Upper lobe of right lung (tissue), 1 donor: ENCODE measurements at regions not wholly inside any gene's neighbourhood (a gene's known extent, or its start where the extent isn't known, plus 50 kb on each side); places are given as distances from the start of the nearest gene placed in this dataset.

Source experiments
- ATAC-seq: fragments of 200-7000 bp; cut with Tn5 transposase; one replicate; pipeline ENCODE4 v1.9.1; 2020; ENCODE audit warnings: mild to moderate bottlenecking, moderate library complexity
- DNase-seq: peaks from one replicate; pipeline ENCODE4 v3.0.0-alpha.2; 2020
- H3K27ac ChIP-seq: fragments of 200-600 bp; one replicate; pipeline ENCODE4 v1.8.0; 2022
- H3K27me3 ChIP-seq: fragments of 200-600 bp; one replicate; pipeline ENCODE4 v1.8.0; 2022; ENCODE audit warnings: mild to moderate bottlenecking
- H3K36me3 ChIP-seq: fragments of 200-600 bp; one replicate; pipeline ENCODE4 v1.8.0; 2022
- H3K4me1 ChIP-seq: fragments of 200-600 bp; one replicate; pipeline ENCODE4 v1.8.0; 2022
- H3K4me3 ChIP-seq: fragments of 200-600 bp; one replicate; pipeline ENCODE4 v1.8.0; 2022; ENCODE audit warnings: mild to moderate bottlenecking
- H3K9me3 ChIP-seq: fragments of 200-600 bp; one replicate; pipeline ENCODE4 v1.8.0; 2022
- CTCF ChIP-seq: fragments of 200-600 bp; IDR thresholded peaks from one replicate; pipeline ENCODE4 v1.8.0; 2022; ENCODE audit warnings: antibody characterized with exemption
- intact Hi-C: fragments of 100-400 bp; cut with DNase I; formaldehyde crosslinking; loops from one replicate; pipeline ENCODE4 v1.11.0; 2022
- donor health status: DM: no; HTN: yes; CAD: no; lungs with severe emphysema.

GRCh38 chr15:36232491-36232890 is 346.9 kb upstream of the CDIN1 start:
- no peak for TF ChIP-seq CTCF
- ATAC-seq (no peak), DNase-seq (no peak)
- no peaks in the 10 kb centered on the region for H3K9me3 ChIP-seq
- H3K4me1 ChIP-seq: no peaks in the 10 kb centered on the region
- no peaks in the 10 kb centered on the region for H3K27me3 ChIP-seq
- no peak overlapping the region for H3K27ac ChIP-seq
- no peaks in the 10 kb centered on the region for H3K36me3 ChIP-seq
- intact Hi-C loops: no loop called here
- no peak overlapping the region for H3K4me3 ChIP-seq

- no peak for DNase-seq
- no peak overlapping the region for H3K4me3 ChIP-seq
- H3K4me1 ChIP-seq: no peaks in the 10 kb centered on the region
- intact Hi-C loops: no loop called here
- H3K9me3 ChIP-seq: no peaks in the 10 kb centered on the region
- no peaks in the 10 kb centered on the region for H3K36me3 ChIP-seq
- H3K27me3 ChIP-seq: no peaks in the 10 kb centered on the region
- no peak for ATAC-seq
- H3K27ac ChIP-seq: no peak overlapping the region
- TF ChIP-seq CTCF: no peak
Observed at GRCh38 chr15:36234743-36235142, 344.7 kb upstream of the CDIN1 start.

- Histone ChIP-seq H3K9me3 (no peaks in the 10 kb centered on the region), H3K27me3 (no peaks in the 10 kb centered on the region), H3K27ac (no peak overlapping the region), H3K4me3 (no peak overlapping the region), H3K36me3 (no peaks in the 10 kb centered on the region), H3K4me1 (no peaks in the 10 kb centered on the region)
- intact Hi-C loops: no loop called here
- ATAC-seq (no peak), DNase-seq (no peak)
- no peak for TF ChIP-seq CTCF
Observed at GRCh38 chr15:36235173-36235572, 344.3 kb upstream of the CDIN1 start.

- intact Hi-C loops: no loop called here
- no peak overlapping the region for H3K27ac ChIP-seq
- H3K4me1 ChIP-seq: no peaks in the 10 kb centered on the region
- no peak for DNase-seq
- no peak for TF ChIP-seq CTCF
- H3K4me3 ChIP-seq: no peak overlapping the region
- H3K36me3 ChIP-seq: no peaks in the 10 kb centered on the region
- peaks cover 4% of the 10 kb centered on the region for H3K9me3 ChIP-seq
- ATAC-seq: no peak
- no peaks in the 10 kb centered on the region for H3K27me3 ChIP-seq
Observed at GRCh38 chr15:36239509-36239908, 339.9 kb upstream of the CDIN1 start.

- no peaks in the 10 kb centered on the region for H3K36me3 ChIP-seq
- H3K4me3 ChIP-seq: no peak overlapping the region
- no peak for DNase-seq
- ATAC-seq: no peak
- H3K9me3 ChIP-seq: no peaks in the 10 kb centered on the region
- no peak for TF ChIP-seq CTCF
- H3K27ac ChIP-seq: no peak overlapping the region
- H3K27me3 ChIP-seq: no peaks in the 10 kb centered on the region
- intact Hi-C loops: no loop called here
- no peaks in the 10 kb centered on the region for H3K4me1 ChIP-seq
Observed at GRCh38 chr15:36251450-36251849, 328.0 kb upstream of the CDIN1 start.

- DNase-seq (no peak), ATAC-seq (no peak)
- no peaks in the 10 kb centered on the region for H3K4me1 ChIP-seq
- no peak overlapping the region for H3K4me3 ChIP-seq
- no peak overlapping the region for H3K27ac ChIP-seq
- TF ChIP-seq CTCF: no peak
- H3K36me3 ChIP-seq: no peaks in the 10 kb centered on the region
- no peaks in the 10 kb centered on the region for H3K27me3 ChIP-seq
- no peaks in the 10 kb centered on the region for H3K9me3 ChIP-seq
- intact Hi-C loops: no loop called here
Observed at GRCh38 chr15:36252146-36252711, 327.2 kb upstream of the CDIN1 start.
